GM18526 (cell line): ENCODE measurements at regions not wholly inside any gene's neighbourhood (a gene's known extent, or its start where the extent isn't known, plus 50 kb on each side); places are given as distances from the start of the nearest gene placed in this dataset.

Source experiments
- POLR2A ChIP-seq: IDR thresholded peaks from 3 replicates; pipeline ENCODE4 v1.6.1; 2011; ENCODE audit not compliant: insufficient read length; ENCODE audit errors: extremely low read depth

GRCh38 chr11:127627204-127627603 is 626.6 kb upstream of the KIRREL3 start:
- TF ChIP-seq POLR2A, result no peak

GRCh38 chr11:127625402-127625801 is 624.8 kb upstream of the KIRREL3 start:
- no peak for TF ChIP-seq POLR2A

- no peak for TF ChIP-seq POLR2A
Observed at GRCh38 chr11:127624306-127624856, 623.8 kb upstream of the KIRREL3 start.

GRCh38 chr11:127622686-127623085 is 622.1 kb upstream of the KIRREL3 start:
- TF ChIP-seq POLR2A, result no peak

GRCh38 chr11:127620671-127621070 is 620.1 kb upstream of the KIRREL3 start:
- no peak for TF ChIP-seq POLR2A

GRCh38 chr11:127619946-127620345 is 619.4 kb upstream of the KIRREL3 start:
- no peak for TF ChIP-seq POLR2A

- TF ChIP-seq POLR2A, result no peak
Observed at GRCh38 chr11:127618721-127619120, 618.2 kb upstream of the KIRREL3 start.

- no peak for TF ChIP-seq POLR2A
Observed at GRCh38 chr11:127616158-127616557, 615.6 kb upstream of the KIRREL3 start.

- no peak for TF ChIP-seq POLR2A
Observed at GRCh38 chr11:127612607-127613006, 612.0 kb upstream of the KIRREL3 start.

GRCh38 chr11:127609025-127609773 is 608.6 kb upstream of the KIRREL3 start:
- no peak for TF ChIP-seq POLR2A

- TF ChIP-seq POLR2A, result no peak
Observed at GRCh38 chr11:127607487-127608085, 607.0 kb upstream of the KIRREL3 start.

GRCh38 chr11:127601578-127601977 is 601.0 kb upstream of the KIRREL3 start:
- no peak for TF ChIP-seq POLR2A

- no peak for TF ChIP-seq POLR2A
Observed at GRCh38 chr11:127600674-127601073, 600.1 kb upstream of the KIRREL3 start.

- TF ChIP-seq POLR2A, result no peak
Observed at GRCh38 chr11:127598476-127598875, 597.9 kb upstream of the KIRREL3 start.

- TF ChIP-seq POLR2A, result no peak
Observed at GRCh38 chr11:127596433-127596832, 595.9 kb upstream of the KIRREL3 start.

GRCh38 chr11:127592371-127592770 is 591.8 kb upstream of the KIRREL3 start:
- TF ChIP-seq POLR2A, result no peak
